Loucy (cell line): ENCODE measurements at regions not wholly inside any gene's neighbourhood (a gene's known extent, or its start where the extent isn't known, plus 50 kb on each side); places are given as distances from the start of the nearest gene placed in this dataset.

Source experiments
- H2AFZ ChIP-seq: fragments of 200-600 bp; sonication (generic); 2 replicates; pipeline ENCODE4 v1.6.0; 2016; ENCODE audit warnings: antibody characterized with exemption, mild to moderate bottlenecking, low read length, moderate library complexity
- H3F3A ChIP-seq: fragments of 200-600 bp; 2 replicates; pipeline ENCODE4 v1.6.0; 2016; ENCODE audit warnings: antibody characterized with exemption, low read depth, mild to moderate bottlenecking
- H3K27me3 ChIP-seq: fragments of 200-600 bp; sonication (generic); 2 replicates; pipeline ENCODE4 v1.6.1; 2014; ENCODE audit warnings: low read length, mild to moderate bottlenecking; ENCODE audit not compliant: insufficient read depth, poor library complexity, severe bottlenecking
- H3K36me3 ChIP-seq: fragments of 200-600 bp; sonication (generic); 2 replicates; pipeline ENCODE4 v1.6.1; 2016; ENCODE audit warnings: low read length; ENCODE audit not compliant: insufficient read depth
- H3K4me1 ChIP-seq: fragments of 200-600 bp; sonication (generic); 2 replicates; pipeline ENCODE4 v1.5.1; 2014; ENCODE audit warnings: low read length, mild to moderate bottlenecking; ENCODE audit not compliant: insufficient read depth, poor library complexity, severe bottlenecking
- H3K4me2 ChIP-seq: fragments of 200-600 bp; sonication (generic); 2 replicates; pipeline ENCODE4 v1.6.0; 2014; ENCODE audit warnings: antibody characterized with exemption, low read length, low read depth, mild to moderate bottlenecking; ENCODE audit not compliant: poor library complexity, severe bottlenecking
- H3K4me3 ChIP-seq: fragments of 200-600 bp; sonication (generic); 2 replicates; pipeline ENCODE4 v1.5.1; 2014; ENCODE audit warnings: low read length, mild to moderate bottlenecking, mixed read lengths; ENCODE audit not compliant: poor library complexity, severe bottlenecking
- H3K79me2 ChIP-seq: fragments of 200-600 bp; sonication (generic); 2 replicates; pipeline ENCODE4 v1.6.1; 2014; ENCODE audit warnings: low read length; ENCODE audit not compliant: insufficient read depth
- H3K9ac ChIP-seq: fragments of 200-600 bp; sonication (generic); 2 replicates; pipeline ENCODE4 v1.6.0; 2014; ENCODE audit warnings: mild to moderate bottlenecking, low read depth, low read length, moderate library complexity; ENCODE audit not compliant: poor library complexity, severe bottlenecking
- H3K9me2 ChIP-seq: fragments of 200-600 bp; sonication (generic); replicated peaks from 2 replicates; pipeline ENCODE4 v1.6.1; 2016; ENCODE audit warnings: low read depth, low read length, mixed read lengths
- H3K9me3 ChIP-seq: fragments of 200-600 bp; sonication (generic); 2 replicates; pipeline ENCODE4 v1.6.1; 2014; ENCODE audit warnings: mild to moderate bottlenecking, antibody characterized with exemption, low read length, low read depth; ENCODE audit not compliant: insufficient read depth
- H4K20me1 ChIP-seq: fragments of 200-600 bp; sonication (generic); 2 replicates; pipeline ENCODE4 v1.6.0; 2014; ENCODE audit warnings: antibody characterized with exemption, low read length, mild to moderate bottlenecking; ENCODE audit not compliant: insufficient read depth, poor library complexity, severe bottlenecking
- EZH2phosphoT487 ChIP-seq: fragments of 200-600 bp; IDR thresholded peaks from 2 replicates; pipeline ENCODE4 v1.6.1; 2018; ENCODE audit warnings: antibody characterized with exemption, mild to moderate bottlenecking, moderate library complexity, borderline replicate concordance
- TF ChIP-seq, protein P1 (sequence below): fragments of 200-600 bp; sonication (generic); conservative IDR thresholded peaks from 2 replicates; pipeline ENCODE4 v1.5.1; 2014; ENCODE audit warnings: mild to moderate bottlenecking, antibody characterized with exemption, low read length

DNA sequence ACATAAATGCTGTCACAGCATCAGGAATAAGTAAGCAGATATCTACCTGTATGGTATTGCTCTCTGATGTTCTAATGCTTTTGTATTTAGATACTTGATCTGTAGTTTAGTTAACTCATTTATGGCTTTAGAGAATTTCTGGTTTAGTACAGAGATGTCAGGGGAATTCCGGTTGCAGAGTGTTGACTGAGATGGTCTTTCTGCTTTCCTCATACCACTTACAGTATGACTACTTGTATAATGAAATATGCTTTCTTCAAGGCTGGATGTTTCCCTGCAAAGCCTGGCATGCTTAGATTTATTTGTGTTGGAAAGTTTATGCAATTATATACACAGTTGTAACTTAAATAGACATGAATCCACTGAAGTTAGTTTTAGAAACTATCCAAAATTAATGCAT, 278.4 kb downstream of the CDH26 start:
- Histone ChIP-seq H3K4me2 (no peak overlapping the region), H3K4me1 (peaks cover 21% of the 10 kb centered on the region), H3K27me3 (no peaks in the 10 kb centered on the region)

DNA sequence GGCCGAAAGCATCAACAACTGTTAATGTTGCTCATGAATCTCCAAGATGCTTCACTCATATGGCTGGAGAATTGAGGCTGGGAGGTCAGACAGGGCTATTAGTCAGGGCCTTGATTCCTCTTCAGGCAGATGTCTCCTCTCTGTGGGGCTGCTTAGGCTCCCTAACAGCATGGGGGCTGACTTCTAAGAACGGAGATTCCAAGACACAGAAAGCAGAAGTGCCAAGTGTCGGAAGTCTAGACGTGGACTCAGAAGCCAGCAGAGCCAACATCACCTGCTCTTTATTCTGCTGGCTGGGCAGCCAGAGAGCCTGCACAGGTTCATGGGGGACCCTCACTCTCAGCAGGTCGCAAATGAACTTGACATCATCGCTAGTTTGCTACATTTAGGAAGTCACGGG, 279.8 kb downstream of the CDH26 start:
- Histone ChIP-seq H3K9ac (peak overlapping the region; percentile 4), H2AFZ (no peak overlapping the region), H3K79me2 (no peaks in the 10 kb centered on the region), H3K4me2 (no peak overlapping the region), H3F3A (no peaks in the 10 kb centered on the region), H4K20me1 (no peaks in the 10 kb centered on the region), H3K9me2 (no peaks in the 10 kb centered on the region), H3K27me3 (no peaks in the 10 kb centered on the region), H3K36me3 (no peaks in the 10 kb centered on the region), H3K4me1 (peaks cover 21% of the 10 kb centered on the region), H3K4me3 (no peak overlapping the region), H3K9me3 (no peaks in the 10 kb centered on the region)
- TF ChIP-seq, protein P1, sequence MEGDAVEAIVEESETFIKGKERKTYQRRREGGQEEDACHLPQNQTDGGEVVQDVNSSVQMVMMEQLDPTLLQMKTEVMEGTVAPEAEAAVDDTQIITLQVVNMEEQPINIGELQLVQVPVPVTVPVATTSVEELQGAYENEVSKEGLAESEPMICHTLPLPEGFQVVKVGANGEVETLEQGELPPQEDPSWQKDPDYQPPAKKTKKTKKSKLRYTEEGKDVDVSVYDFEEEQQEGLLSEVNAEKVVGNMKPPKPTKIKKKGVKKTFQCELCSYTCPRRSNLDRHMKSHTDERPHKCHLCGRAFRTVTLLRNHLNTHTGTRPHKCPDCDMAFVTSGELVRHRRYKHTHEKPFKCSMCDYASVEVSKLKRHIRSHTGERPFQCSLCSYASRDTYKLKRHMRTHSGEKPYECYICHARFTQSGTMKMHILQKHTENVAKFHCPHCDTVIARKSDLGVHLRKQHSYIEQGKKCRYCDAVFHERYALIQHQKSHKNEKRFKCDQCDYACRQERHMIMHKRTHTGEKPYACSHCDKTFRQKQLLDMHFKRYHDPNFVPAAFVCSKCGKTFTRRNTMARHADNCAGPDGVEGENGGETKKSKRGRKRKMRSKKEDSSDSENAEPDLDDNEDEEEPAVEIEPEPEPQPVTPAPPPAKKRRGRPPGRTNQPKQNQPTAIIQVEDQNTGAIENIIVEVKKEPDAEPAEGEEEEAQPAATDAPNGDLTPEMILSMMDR: no peak
- no peak for TF ChIP-seq EZH2phosphoT487

More for the DNA sequence above, 278.4 kb downstream of the CDH26 start:
- no peaks in the 10 kb centered on the region for H3K79me2 ChIP-seq
- H3K4me3 ChIP-seq: no peak overlapping the region
- no peaks in the 10 kb centered on the region for H3K9me3 ChIP-seq
- TF ChIP-seq, protein P1: no peak
- no peak for TF ChIP-seq EZH2phosphoT487
- H3K9ac ChIP-seq: no peak overlapping the region
- H3K9me2 ChIP-seq: no peaks in the 10 kb centered on the region
- no peak overlapping the region for H2AFZ ChIP-seq
- no peaks in the 10 kb centered on the region for H3F3A ChIP-seq
- no peaks in the 10 kb centered on the region for H3K36me3 ChIP-seq
- H4K20me1 ChIP-seq: no peaks in the 10 kb centered on the region

DNA sequence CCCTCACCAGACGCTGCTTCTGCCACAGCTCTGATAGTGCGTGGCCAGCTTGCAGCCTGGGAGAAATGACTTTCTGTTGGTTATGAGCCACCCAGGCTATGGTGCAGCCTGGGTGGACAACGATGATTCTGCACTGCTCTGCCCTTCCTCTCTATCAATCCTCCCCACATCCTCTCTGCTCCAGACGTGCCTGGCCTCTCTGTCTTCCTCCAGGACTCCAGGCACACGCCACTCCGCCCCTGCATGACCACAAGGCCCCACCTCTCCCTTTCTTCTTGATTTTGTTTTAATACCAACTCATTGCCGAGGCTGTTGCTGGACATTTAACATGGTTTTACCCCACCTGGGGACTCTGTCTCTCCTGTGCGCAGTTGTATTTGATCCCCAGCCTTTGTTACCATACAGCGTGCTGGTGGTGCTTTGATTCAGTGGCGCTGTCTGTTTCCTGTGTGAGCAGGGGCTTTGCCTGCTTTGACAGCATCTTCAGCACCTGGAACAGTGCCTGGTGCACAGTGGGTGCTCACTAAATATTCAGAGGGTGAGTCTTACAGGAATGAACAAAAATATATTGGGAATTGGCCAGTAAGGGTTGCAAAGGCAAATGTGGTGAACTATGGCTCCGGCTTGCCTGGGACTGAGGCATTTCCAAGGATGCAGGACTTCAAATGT, 280.9 kb downstream of the CDH26 start:
- H3K27me3 ChIP-seq: no peaks in the 10 kb centered on the region
- H3K9me2 ChIP-seq: no peaks in the 10 kb centered on the region
- H3K4me1 ChIP-seq: peaks cover 22% of the 10 kb centered on the region
- H3K9me3 ChIP-seq: no peaks in the 10 kb centered on the region
- peak overlapping the region; percentile 4 for H3K4me2 ChIP-seq
- H3K36me3 ChIP-seq: no peaks in the 10 kb centered on the region
- peak overlapping the region; percentile 4 for H3K9ac ChIP-seq
- no peaks in the 10 kb centered on the region for H3F3A ChIP-seq
- H3K79me2 ChIP-seq: no peaks in the 10 kb centered on the region
- H3K4me3 ChIP-seq: no peak overlapping the region
- no peak overlapping the region for H2AFZ ChIP-seq
- TF ChIP-seq, protein P1: no peak
- no peak for TF ChIP-seq EZH2phosphoT487
- no peaks in the 10 kb centered on the region for H4K20me1 ChIP-seq
